ENCODE measurements at regions not wholly inside any gene's neighbourhood (a gene's known extent, or its start where the extent isn't known, plus 50 kb on each side); places are given as distances from the start of the nearest gene placed in this dataset.

GRCh38 chr13:74056801-74057542, 77.2 kb downstream of the KLF12 start:
- Mint-ChIP-seq H3K4me1 (peaks cover under 1% of the 10 kb centered on the region), H3K36me3 (no peaks in the 10 kb centered on the region), H3K4me3 (no peak overlapping the region), H3K9me3 (peaks cover 0 to 6% (median 0%) of the 10 kb centered on the region in 7 donors), H3K27me3 (ENCODE audit: low read depth in 3 of 3) (peaks cover 0 to 1% (median 0%) of the 10 kb centered on the region in 3 donors), H3K27ac (peak overlapping the region in 1 of 7 donors; percentile 29)
- Histone ChIP-seq H3K36me3 (replicated peaks in 1 of 2; ENCODE audit: control insufficient read depth in 1 of 2, insufficient read depth in 2 of 2, low read length in 2 of 2) (no peaks in the 10 kb centered on the region), H3K27me3 (ENCODE audit: control insufficient read depth in 2 of 2, insufficient read depth in 2 of 2, low read length in 2 of 2) (no peaks in the 10 kb centered on the region), H3K9me3 (replicated peaks in 1 of 2; ENCODE audit: control insufficient read depth in 1 of 2, insufficient read depth in 1 of 2, low read length in 2 of 2) (no peaks in the 10 kb centered on the region), H2AFZ (ENCODE audit: insufficient read depth, low read depth, low read length, poor library complexity, severe bottlenecking) (no peak overlapping the region), H3K4me2 (replicated peaks; ENCODE audit: extremely low read depth, low read length, poor library complexity, severe bottlenecking) (no peak overlapping the region), H3K9ac (ENCODE audit: insufficient read depth, low read length, poor library complexity, severe bottlenecking) (no peak overlapping the region), H3K4me1 (ENCODE audit: control insufficient read depth in 1 of 2, insufficient read depth in 2 of 2, low read length in 2 of 2) (no peaks in the 10 kb centered on the region), H3K4me3 (replicated peaks in 1 of 3; ENCODE audit: low read depth in 2 of 3, low read length in 3 of 3) (no peak overlapping the region), H4K20me1 (ENCODE audit: insufficient read depth, low read length) (no peaks in the 10 kb centered on the region), H3K79me2 (ENCODE audit: insufficient read depth, low read length) (no peaks in the 10 kb centered on the region), H3K27ac (ENCODE audit: low read depth in 1 of 2, low read length in 2 of 2) (no peak overlapping the region)
- DNase-seq: no peak
- WGBS (ENCODE audit: insufficient coverage): 100% methylated on average over 1 of the region's 5 CpGs
- intact Hi-C loops (cut with micrococcal nuclease): no loop called here
- TF ChIP-seq CTCF (IDR thresholded peaks at IDR 0.05): no peak

- H3K4me1 ChIP-seq (ENCODE audit: control insufficient read depth in 1 of 2, insufficient read depth in 2 of 2, low read length in 2 of 2): no peaks in the 10 kb centered on the region
Measured at GRCh38 chr13:74052402-74052928, 81.7 kb downstream of the KLF12 start.

More at GRCh38 chr13:74052402-74052928, 81.7 kb downstream of the KLF12 start:
- H3K4me2 ChIP-seq (replicated peaks; ENCODE audit: extremely low read depth, low read length, poor library complexity, severe bottlenecking): no peak overlapping the region
- no peak for DNase-seq
- intact Hi-C loops (cut with micrococcal nuclease): no loop called here
- H3K4me3 ChIP-seq (replicated peaks in 1 of 3; ENCODE audit: low read depth in 2 of 3, low read length in 3 of 3): no peak overlapping the region
- no peaks in the 10 kb centered on the region for H3K27me3 ChIP-seq (ENCODE audit: control insufficient read depth in 2 of 2, insufficient read depth in 2 of 2, low read length in 2 of 2)
- H2AFZ ChIP-seq (ENCODE audit: insufficient read depth, low read depth, low read length, poor library complexity, severe bottlenecking): no peak overlapping the region
- Mint-ChIP-seq H3K27ac (no peak overlapping the region), H3K36me3 (no peaks in the 10 kb centered on the region), H3K4me3 (no peak overlapping the region), H3K4me1 (no peaks in the 10 kb centered on the region), H3K27me3 (ENCODE audit: low read depth in 3 of 3) (no peaks in the 10 kb centered on the region), H3K9me3 (peaks cover 0 to 6% (median 0%) of the 10 kb centered on the region in 7 donors)
- H3K27ac ChIP-seq (ENCODE audit: low read depth in 1 of 2, low read length in 2 of 2): no peak overlapping the region
- H3K9me3 ChIP-seq (replicated peaks in 1 of 2; ENCODE audit: control insufficient read depth in 1 of 2, insufficient read depth in 1 of 2, low read length in 2 of 2): no peaks in the 10 kb centered on the region
- H3K36me3 ChIP-seq (replicated peaks in 1 of 2; ENCODE audit: control insufficient read depth in 1 of 2, insufficient read depth in 2 of 2, low read length in 2 of 2): no peaks in the 10 kb centered on the region
- no peak for TF ChIP-seq CTCF (IDR thresholded peaks at IDR 0.05)
- H3K79me2 ChIP-seq (ENCODE audit: insufficient read depth, low read length): no peaks in the 10 kb centered on the region
- no peaks in the 10 kb centered on the region for H4K20me1 ChIP-seq (ENCODE audit: insufficient read depth, low read length)
- WGBS (ENCODE audit: insufficient coverage): 87% methylated on average over 3 of the region's 5 CpGs
- no peak overlapping the region for H3K9ac ChIP-seq (ENCODE audit: insufficient read depth, low read length, poor library complexity, severe bottlenecking)

Measured in CD14-positive monocyte (primary cell).